ENCODE measurements at regions not wholly inside any gene's neighbourhood (a gene's known extent, or its start where the extent isn't known, plus 50 kb on each side); places are given as distances from the start of the nearest gene placed in this dataset.
"Not testable (repeated sequence)": the region's sequence is repeated elsewhere in the genome, so short reads cannot be mapped to it uniquely, and the experiment has no call there.

GRCh38 chr1:83212033-83212432 is 786.9 kb downstream of the TTLL7 start:
- not testable (repeated sequence) for DNase-seq

- not testable (repeated sequence) for DNase-seq
Observed at GRCh38 chr1:83208540-83208939, 790.4 kb downstream of the TTLL7 start.

GRCh38 chr1:83194610-83195009 is 804.3 kb downstream of the TTLL7 start:
- not testable (repeated sequence) for DNase-seq

GRCh38 chr1:83182033-83182728 is 816.8 kb downstream of the TTLL7 start:
- DNase-seq = not testable (repeated sequence)

GRCh38 chr1:83180621-83181020 is 818.3 kb downstream of the TTLL7 start:
- not testable (repeated sequence) for DNase-seq

- DNase-seq = not testable (repeated sequence)
Observed at GRCh38 chr1:83167634-83168033, 831.3 kb downstream of the TTLL7 start.

- DNase-seq = not testable (repeated sequence)
Observed at GRCh38 chr1:83163879-83164475, 835.0 kb downstream of the TTLL7 start.

GRCh38 chr1:83158924-83159323 is 840.0 kb downstream of the TTLL7 start:
- DNase-seq = not testable (repeated sequence)

GRCh38 chr1:83154306-83154705 is 844.6 kb downstream of the TTLL7 start:
- not testable (repeated sequence) for DNase-seq

GRCh38 chr1:83151167-83151898 is 847.6 kb downstream of the TTLL7 start:
- DNase-seq = not testable (repeated sequence)

GRCh38 chr1:83150479-83150878 is 848.5 kb downstream of the TTLL7 start:
- not testable (repeated sequence) for DNase-seq

- DNase-seq = not testable (repeated sequence)
Observed at GRCh38 chr1:83145820-83146219, 853.1 kb downstream of the TTLL7 start.

GRCh38 chr1:83142802-83143201 is 856.1 kb downstream of the TTLL7 start:
- not testable (repeated sequence) for DNase-seq

- not testable (repeated sequence) for DNase-seq
Observed at GRCh38 chr1:83135524-83136157, 863.3 kb downstream of the TTLL7 start.

GRCh38 chr1:83134322-83135014 is 864.5 kb downstream of the TTLL7 start:
- peak in 1 of 2 donors; percentile 3 for DNase-seq

- DNase-seq = no peak
Observed at GRCh38 chr1:83131692-83131955, 867.3 kb downstream of the TTLL7 start.

- no peak for DNase-seq
Observed at GRCh38 chr1:83130886-83131691, 867.8 kb downstream of the TTLL7 start.

GRCh38 chr1:83129107-83129506 is 869.8 kb downstream of the TTLL7 start:
- no peak for DNase-seq

- no peak for DNase-seq
Observed at GRCh38 chr1:83125456-83125855, 873.5 kb downstream of the TTLL7 start.

- no peak for DNase-seq
Observed at GRCh38 chr1:83123019-83123418, 875.9 kb downstream of the TTLL7 start.

- no peak for DNase-seq
Observed at GRCh38 chr1:83118472-83118871, 880.5 kb downstream of the TTLL7 start.

- DNase-seq = not testable (repeated sequence)
Observed at GRCh38 chr1:83117030-83117429, 881.9 kb downstream of the TTLL7 start.
